MV-4-11 (cell line): ENCODE measurements at regions not wholly inside any gene's neighbourhood (a gene's known extent, or its start where the extent isn't known, plus 50 kb on each side); places are given as distances from the start of the nearest gene placed in this dataset.

ENCODE experiments used
- DNase-seq: peaks from one replicate; lab custom pipeline; 2025; lab: John Stamatoyannopoulos, UW

DNA sequence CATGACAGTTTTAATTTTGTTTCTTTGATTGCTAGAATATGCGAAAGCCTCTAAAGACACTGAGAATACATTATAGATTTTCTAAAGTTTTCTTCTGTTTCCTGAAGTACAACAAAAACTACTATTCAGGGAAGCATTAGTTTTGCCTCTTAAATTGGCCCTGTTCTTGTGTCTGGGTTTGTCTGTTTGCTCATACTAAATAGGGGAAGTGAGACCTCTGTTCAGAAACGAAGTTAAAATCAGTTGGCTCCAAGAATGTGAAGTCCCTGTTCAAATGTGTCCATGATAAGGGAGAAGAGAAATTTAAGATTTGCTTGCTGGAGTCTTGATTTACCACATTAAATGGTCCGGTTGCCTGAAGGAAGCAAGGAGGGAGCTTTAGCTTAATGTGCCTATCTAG lies 327.3 kb upstream of the GBE1 start:
- peak; percentile 65 for DNase-seq

DNA sequence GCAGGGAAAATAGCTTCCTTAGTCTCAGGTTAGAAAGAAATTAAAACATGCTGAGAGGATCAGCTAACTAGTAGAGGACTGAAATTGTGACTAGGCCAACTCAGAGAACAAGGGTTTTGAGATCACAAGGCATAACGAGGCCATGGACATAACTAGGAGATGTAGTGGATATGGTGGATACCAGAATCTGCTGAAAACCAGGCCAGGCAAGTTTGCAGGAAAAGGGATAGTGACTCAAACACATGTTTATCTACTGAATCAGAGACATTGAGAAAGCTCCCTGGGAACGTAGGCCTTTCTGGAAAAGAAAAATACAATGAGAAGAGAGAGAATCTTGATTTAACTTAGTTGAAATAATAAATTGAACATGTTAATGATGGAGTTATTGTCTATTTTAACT lies 326.5 kb upstream of the GBE1 start:
- no peak for DNase-seq

GRCh38 chr3:82085851-82086475 lies 324.5 kb upstream of the GBE1 start:
- DNase-seq = no peak

DNA sequence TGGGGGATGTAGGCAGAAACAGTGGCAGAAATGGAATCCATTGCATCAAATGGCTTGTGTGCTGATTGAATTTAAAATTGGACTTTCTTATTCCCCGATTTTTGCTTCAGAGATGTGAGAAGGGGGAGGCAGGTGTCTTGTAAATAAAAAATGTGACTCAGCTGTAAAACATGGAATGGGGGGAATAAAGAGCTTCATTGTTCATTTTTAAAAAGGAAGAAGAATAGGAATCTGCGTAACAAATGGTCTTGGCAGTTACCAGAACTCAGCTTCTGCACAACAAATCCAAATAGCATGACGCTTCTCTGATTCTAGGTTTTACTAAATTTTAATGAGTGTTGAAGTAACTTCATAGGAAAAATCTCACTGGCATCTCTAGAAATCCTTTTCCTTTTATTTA lies 323.9 kb upstream of the GBE1 start:
- no peak for DNase-seq

DNA sequence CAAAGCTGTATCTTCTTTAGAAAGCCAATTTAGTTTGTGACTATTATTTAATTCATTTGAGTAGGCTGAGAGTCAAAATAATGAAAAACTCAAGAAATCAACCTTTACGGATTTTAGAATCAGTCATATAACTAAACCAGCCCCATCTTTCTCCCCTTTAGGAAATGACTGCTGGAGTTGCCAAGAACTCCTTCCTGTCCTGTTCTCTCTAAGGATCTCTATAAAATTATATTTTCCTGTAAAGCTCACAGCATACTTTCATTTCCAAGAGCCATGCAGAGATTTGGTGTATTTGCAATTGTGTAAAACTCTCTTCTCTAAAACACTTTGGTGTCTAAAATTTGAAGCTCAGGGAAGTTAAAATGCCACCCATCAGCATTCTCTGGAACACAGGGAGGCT lies 323.4 kb upstream of the GBE1 start:
- no peak for DNase-seq

DNA sequence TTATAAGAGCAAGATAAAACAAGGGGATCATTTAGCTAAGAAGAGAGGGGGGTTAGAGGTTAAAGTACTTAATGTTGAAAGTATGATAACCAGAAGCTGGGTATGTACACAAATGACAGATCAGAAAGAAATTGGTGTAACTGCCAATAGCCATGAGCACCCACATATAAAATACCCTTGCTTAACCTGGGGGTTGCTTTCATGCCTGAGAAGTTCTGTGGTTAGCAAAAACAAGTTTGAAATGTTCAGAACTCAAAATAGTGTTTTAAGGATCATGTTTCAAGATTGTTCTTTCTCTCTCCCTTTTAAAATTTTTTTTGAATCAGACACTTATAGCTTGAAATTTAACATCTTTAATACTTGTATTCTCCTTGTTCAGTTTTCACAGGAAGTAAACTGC lies 321.4 kb upstream of the GBE1 start:
- DNase-seq = no peak

- no peak for DNase-seq
These were observed 319.9 kb upstream of the GBE1 start for GRCh38 chr3:82081351-82081750.

DNA sequence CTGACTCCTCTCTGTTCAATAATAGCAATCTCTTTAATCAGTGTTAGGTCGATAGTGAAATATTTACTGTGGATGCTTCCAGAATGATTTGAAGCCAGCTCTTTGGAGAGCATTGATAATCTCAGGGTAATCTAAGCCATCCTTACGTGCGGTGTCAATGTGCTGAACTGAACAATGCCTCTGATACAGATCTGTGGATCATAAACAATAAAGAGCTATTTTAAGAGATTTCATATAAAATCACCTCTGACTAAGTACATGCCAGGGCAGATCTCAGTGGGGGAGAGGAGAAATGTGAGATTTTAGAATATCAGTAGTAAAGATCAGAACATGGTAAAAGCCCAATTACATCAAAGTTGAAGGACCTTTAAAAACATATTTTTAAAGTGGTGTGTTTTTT lies 319.3 kb upstream of the GBE1 start:
- no peak for DNase-seq

GRCh38 chr3:82080261-82080660 lies 318.8 kb upstream of the GBE1 start:
- DNase-seq = no peak

GRCh38 chr3:82079335-82079890 lies 318.0 kb upstream of the GBE1 start:
- no peak for DNase-seq

- DNase-seq = no peak
These were observed 316.8 kb upstream of the GBE1 start for GRCh38 chr3:82078246-82078645.

DNA sequence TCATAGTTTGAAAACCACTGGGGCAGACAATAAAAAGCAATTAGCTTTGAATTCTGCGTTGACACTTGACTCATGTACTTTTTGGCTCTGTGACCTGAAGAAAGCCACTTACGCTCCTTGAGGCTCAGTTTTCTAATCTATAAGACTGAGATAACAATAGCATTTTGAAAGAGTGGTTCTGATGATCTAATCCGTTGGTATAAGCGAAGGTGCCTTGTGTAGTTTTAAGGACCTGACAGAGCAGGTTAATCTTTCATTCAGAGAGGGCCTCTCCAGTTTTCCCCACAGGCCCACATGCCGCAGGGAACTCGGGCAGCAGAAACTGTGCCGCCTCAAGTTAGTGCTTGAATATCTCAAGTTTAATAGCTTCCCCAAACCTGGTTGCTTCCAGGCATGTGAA lies 306.0 kb upstream of the GBE1 start:
- no peak for DNase-seq

DNA sequence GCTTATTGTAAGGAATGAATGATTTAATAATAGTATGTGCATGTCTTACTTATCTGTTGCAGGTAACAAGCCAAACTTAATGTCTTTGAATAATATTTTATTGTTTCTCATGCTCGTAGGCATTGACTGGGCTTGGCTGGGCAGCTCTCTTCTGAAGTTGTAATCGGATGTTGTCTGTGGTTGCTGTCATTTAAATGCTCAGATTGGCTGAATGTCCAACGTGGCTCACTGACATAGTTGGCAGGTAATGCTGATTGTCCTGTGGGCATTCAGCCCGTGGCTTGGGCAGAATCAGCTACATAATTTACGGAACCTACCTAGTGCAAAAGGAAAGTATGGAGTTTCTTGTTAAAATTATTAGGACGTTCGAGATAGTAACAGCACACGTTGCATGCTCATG lies 297.4 kb upstream of the GBE1 start:
- no peak for DNase-seq

DNA sequence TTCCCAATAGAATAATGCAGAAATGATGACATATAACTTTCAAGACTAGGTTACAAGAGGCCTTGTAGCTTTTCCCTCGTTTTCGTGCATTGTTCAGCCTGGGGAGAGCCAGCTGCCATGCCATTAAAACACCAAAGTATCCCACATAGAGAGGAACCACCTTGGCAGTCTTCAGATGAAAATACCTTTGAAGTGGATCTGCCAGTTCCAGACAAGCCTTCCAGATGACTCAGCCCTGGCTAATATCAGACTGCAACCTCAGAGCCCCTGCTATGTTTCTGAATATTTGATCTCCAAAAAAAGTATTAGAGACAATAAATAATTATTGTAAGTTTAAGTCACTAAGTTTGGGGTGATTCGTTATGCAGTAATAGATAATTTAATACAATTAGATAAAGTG lies 294.3 kb upstream of the GBE1 start:
- no peak for DNase-seq

DNA sequence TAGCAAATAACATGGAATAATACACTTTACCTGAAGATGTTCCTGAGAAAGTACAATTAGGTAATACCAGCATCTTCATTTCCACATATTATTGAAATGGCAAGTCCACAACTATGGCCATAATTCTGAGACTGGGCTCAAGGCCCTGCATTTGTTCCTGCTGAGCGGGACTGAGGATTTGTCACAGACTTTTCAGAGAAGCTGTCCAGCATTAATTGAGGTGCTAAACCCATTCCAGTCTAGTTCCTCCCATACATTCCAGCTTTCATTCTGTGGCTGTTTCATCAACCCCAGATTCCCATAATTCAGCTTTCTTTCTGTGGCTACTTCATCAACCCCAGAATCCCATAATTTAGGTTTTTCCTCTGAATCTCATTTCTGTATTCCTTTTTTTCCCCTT lies 293.4 kb upstream of the GBE1 start:
- no peak for DNase-seq

- no peak for DNase-seq
These were observed 291.8 kb upstream of the GBE1 start for GRCh38 chr3:82053236-82053635.

- DNase-seq = no peak
These were observed 288.9 kb upstream of the GBE1 start for GRCh38 chr3:82050382-82050781.

DNA sequence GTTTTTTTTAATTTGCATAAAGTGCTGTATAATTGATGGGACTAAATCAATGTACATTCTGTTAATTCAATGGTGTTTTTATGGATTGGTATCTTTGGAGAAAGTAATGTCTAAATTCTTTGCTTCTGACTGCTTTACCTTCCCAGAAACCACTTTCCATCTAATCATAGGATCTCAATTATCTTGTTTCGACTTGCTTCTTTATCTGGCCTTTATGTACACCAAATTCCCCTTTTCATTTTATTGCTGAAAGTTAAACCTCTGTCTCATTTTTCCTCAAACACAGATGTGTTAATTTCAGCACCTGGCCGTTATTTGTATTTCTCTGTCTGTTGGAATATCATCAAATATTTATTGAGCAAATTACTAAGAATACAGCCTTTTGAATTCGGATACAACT lies 287.3 kb upstream of the GBE1 start:
- no peak for DNase-seq

DNA sequence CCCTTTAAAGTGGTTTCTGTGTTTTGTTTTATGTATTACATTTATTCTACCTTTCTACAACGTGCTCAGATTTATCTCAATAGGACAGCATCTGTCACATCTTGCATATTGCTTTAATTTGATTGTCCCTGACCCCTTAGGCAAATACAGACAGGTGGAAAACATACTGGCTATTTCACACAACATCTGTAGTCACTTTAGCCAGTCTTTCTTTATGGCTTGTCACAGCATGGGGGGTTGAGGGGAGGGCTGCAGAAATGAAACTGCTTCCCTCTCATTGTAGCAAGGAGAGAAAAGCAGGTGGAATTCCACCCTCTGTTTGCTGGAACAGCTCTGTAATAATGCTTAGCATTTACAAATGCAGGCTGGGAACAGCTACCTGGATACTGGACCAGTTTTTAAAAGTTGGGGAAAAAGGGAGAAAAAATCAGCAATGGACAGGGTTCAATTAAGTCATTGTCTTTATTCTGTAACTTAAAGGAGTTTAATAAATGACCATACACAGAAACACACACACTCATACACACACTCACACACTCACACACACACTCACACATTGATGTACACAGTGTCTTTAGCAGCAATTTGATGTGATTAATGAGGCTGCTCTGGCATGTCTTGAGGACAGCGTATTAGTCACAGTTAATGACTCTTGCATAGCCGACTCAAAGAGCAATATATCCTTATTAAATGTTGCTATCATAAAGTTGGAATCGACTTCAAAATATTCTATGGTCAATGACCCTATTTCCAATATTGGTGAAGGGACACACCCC lies 283.7 kb upstream of the GBE1 start:
- DNase-seq = no peak

DNA sequence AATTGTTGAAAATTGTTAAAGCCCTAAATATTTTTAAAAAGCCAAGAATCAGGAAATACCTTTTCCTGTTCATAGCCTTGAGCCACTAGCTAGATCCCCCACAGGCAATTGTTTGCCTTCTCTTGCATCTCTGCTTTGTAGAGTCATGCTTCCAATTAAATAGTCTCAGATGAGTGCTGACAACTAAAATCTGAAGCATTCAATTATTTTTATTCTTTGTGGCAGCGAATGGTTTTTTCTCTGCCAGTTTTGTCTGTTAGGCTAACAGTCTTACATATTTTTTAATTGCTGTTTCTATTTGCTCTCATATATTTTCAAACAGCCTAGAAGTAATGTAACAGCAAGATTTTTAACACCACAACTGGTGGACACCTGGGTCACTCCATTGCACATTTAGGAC lies 277.1 kb upstream of the GBE1 start:
- DNase-seq = no peak

DNA sequence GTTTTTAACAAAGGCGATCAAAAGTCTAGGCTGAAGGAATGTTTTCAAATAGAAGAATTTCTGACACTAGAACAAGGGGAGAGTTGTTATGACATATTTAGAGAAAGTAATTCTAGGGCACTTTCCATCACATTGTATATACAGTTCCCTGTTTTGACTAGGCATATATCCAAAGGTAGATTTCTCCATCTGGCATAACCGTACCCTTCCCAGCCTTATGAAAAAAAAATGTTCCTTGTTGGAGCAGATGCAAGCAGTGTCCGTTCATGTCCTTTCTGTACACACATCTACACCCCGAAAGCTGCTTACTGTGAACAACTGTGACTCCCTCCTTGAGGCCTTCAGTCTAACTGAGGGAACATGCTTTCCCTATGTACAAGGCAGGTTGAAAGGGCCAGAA lies 271.7 kb upstream of the GBE1 start:
- DNase-seq = no peak

- no peak for DNase-seq
These were observed 270.2 kb upstream of the GBE1 start for GRCh38 chr3:82031596-82031995.

DNA sequence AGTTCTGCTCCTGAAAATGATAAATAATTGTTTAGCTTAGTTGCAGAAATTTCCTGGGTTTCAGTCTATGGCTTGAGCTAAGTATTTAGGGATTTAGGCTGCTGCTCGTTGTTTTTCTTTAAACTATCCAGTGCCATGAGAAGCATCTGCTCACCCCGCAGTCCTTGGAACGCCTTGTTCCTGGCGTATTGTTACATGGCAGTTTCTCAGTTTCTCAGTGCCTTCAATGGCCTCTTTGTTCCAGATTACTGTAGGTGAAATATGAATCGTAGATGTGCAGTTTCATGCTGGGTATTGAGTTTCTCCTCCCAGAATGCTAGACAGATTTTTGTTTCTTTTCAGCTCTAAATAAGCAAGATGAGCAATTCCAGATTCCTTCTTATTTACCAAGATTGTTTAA lies 269.5 kb upstream of the GBE1 start:
- no peak for DNase-seq

DNA sequence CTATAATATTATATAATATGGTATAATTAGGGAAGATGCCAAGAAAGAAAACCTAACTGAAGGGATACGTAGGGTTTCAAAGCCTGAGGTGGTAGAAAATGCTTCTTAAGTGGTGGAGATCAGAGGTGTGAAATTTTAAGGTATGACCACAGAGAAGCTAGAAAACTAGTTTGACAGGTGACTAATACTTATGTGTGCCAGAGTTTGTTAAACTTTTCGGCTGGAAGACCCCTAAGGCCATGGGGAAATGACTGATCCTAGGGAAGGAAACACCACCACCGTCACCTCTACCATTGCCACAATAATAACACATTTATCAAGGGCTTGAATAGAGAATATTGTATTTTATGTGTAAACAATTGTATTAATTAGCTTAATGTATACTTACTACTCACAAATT lies 261.4 kb upstream of the GBE1 start:
- no peak for DNase-seq
